Endothelial cell (in vitro differentiated cells): ENCODE measurements at regions not wholly inside any gene's neighbourhood (a gene's known extent, or its start where the extent isn't known, plus 50 kb on each side); places are given as distances from the start of the nearest gene placed in this dataset.
"Not testable (repeated sequence)": the region's sequence is repeated elsewhere in the genome, so short reads cannot be mapped to it uniquely, and the experiment has no call there.

ENCODE experiments used
- DNase-seq: peaks from one replicate; pipeline ENCODE4 v3.0.0; 2021; ENCODE audit warnings: low spot score
- H3K27ac Mint-ChIP-seq: one replicate; pipeline ENCODE4 v1.8.0; 2021; ENCODE audit warnings: mixed read lengths, inconsistent platforms; ENCODE audit not compliant: unreplicated experiment
- H3K27me3 Mint-ChIP-seq: one replicate; pipeline ENCODE4 v1.8.0; 2021; ENCODE audit warnings: mild to moderate bottlenecking, moderate library complexity, mixed read lengths, inconsistent platforms; ENCODE audit not compliant: unreplicated experiment
- H3K36me3 Mint-ChIP-seq: one replicate; pipeline ENCODE4 v1.8.0; 2021; ENCODE audit warnings: mild to moderate bottlenecking, low read depth, mixed read lengths, inconsistent platforms; ENCODE audit not compliant: unreplicated experiment
- H3K4me1 Mint-ChIP-seq: one replicate; pipeline ENCODE4 v1.8.0; 2021; ENCODE audit warnings: mild to moderate bottlenecking, mixed read lengths, inconsistent platforms; ENCODE audit not compliant: unreplicated experiment
- H3K4me3 Mint-ChIP-seq: one replicate; pipeline ENCODE4 v1.8.0; 2021; ENCODE audit warnings: mild to moderate bottlenecking, mixed read lengths, inconsistent platforms; ENCODE audit not compliant: unreplicated experiment
- H3K9me3 Mint-ChIP-seq: one replicate; pipeline ENCODE4 v1.8.0; 2021; ENCODE audit warnings: mixed read lengths, inconsistent platforms; ENCODE audit not compliant: unreplicated experiment
- CTCF ChIP-seq: fragments of 200-600 bp; sonication (generic); IDR thresholded peaks from one replicate; pipeline ENCODE4 v1.5.0; 2021; ENCODE audit warnings: antibody characterized with exemption; ENCODE audit not compliant: unreplicated experiment

GRCh38 chr5:4023753-4024335 lies 428.2 kb downstream of the IRX1 start:
- Mint-ChIP-seq H3K4me1 (no peaks in the 10 kb centered on the region), H3K27me3 (peaks cover 2% of the 10 kb centered on the region), H3K9me3 (no peaks in the 10 kb centered on the region), H3K27ac (no peak overlapping the region), H3K36me3 (no peaks in the 10 kb centered on the region), H3K4me3 (no peak overlapping the region)
- no peak for DNase-seq
- no peak for TF ChIP-seq CTCF

GRCh38 chr5:4027088-4027734 lies 431.6 kb downstream of the IRX1 start:
- H3K36me3 Mint-ChIP-seq, result no peaks in the 10 kb centered on the region
- no peaks in the 10 kb centered on the region for H3K4me1 Mint-ChIP-seq
- TF ChIP-seq CTCF, result no peak
- peaks cover 2% of the 10 kb centered on the region for H3K27me3 Mint-ChIP-seq
- peaks cover 5% of the 10 kb centered on the region for H3K9me3 Mint-ChIP-seq
- no peak for DNase-seq
- no peak overlapping the region for H3K27ac Mint-ChIP-seq
- H3K4me3 Mint-ChIP-seq, result no peak overlapping the region

DNA sequence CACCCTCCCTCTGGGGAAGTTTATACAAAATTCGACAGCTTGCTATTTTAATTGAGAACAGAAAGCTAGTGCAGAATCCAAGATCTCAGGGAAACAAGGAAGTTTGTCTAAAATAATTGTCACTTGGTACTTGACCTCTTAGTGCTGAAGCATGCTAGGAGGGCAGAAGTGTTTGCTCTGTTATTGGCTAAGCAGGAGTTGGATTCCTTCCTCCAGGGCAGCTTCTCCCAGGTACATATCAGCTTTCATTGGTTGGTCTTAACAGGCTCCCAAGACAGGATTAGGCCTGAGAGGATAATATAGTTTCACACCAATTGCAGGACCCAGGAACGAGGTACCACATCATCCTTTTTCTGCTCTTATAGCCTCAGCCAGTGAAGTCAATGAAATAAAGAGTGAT lies 432.8 kb downstream of the IRX1 start:
- Mint-ChIP-seq H3K9me3 (peaks cover 5% of the 10 kb centered on the region), H3K27me3 (no peaks in the 10 kb centered on the region), H3K4me3 (no peak overlapping the region), H3K36me3 (no peaks in the 10 kb centered on the region), H3K27ac (no peak overlapping the region), H3K4me1 (no peaks in the 10 kb centered on the region)
- DNase-seq, result no peak
- TF ChIP-seq CTCF, result no peak

GRCh38 chr5:4033546-4033945 lies 437.9 kb downstream of the IRX1 start:
- not testable (repeated sequence) for H3K27ac Mint-ChIP-seq, DNase-seq, H3K4me1 Mint-ChIP-seq, H3K27me3 Mint-ChIP-seq, H3K9me3 Mint-ChIP-seq, H3K36me3 Mint-ChIP-seq, H3K4me3 Mint-ChIP-seq

GRCh38 chr5:4036861-4037260 lies 441.2 kb downstream of the IRX1 start:
- no peak overlapping the region for H3K27ac Mint-ChIP-seq
- DNase-seq, result no peak
- no peaks in the 10 kb centered on the region for H3K36me3 Mint-ChIP-seq
- TF ChIP-seq CTCF, result no peak
- H3K4me3 Mint-ChIP-seq, result no peak overlapping the region
- peaks cover 4% of the 10 kb centered on the region for H3K9me3 Mint-ChIP-seq
- peaks cover 3% of the 10 kb centered on the region for H3K27me3 Mint-ChIP-seq
- H3K4me1 Mint-ChIP-seq, result no peaks in the 10 kb centered on the region
